ENCODE measurements at regions not wholly inside any gene's neighbourhood (a gene's known extent, or its start where the extent isn't known, plus 50 kb on each side); places are given as distances from the start of the nearest gene placed in this dataset.

GRCh38 chrY:12305456-12305855, 395.6 kb upstream of the USP9Y start:
- H4K20me1 ChIP-seq (ENCODE audit: low read length): no peaks in the 10 kb centered on the region
- H3K79me2 ChIP-seq (ENCODE audit: low read length): no peaks in the 10 kb centered on the region
- ChIA-PET CTCF (no interaction called here), POLR2A (ENCODE audit: unreplicated experiment) (no interaction called here)
- ATAC-seq (no peak), DNase-seq (no peak)
- H3K9me2 ChIP-seq (replicated peaks; ENCODE audit: low read length): no peaks in the 10 kb centered on the region
- no peak overlapping the region for H3K9ac ChIP-seq (ENCODE audit: low read length)
- no peak overlapping the region for H3K4me3 ChIP-seq (ENCODE audit: low read length)
- H3K27ac ChIP-seq (ENCODE audit: low read length): no peak overlapping the region
- H3K4me1 ChIP-seq (ENCODE audit: insufficient read depth, low read length): no peaks in the 10 kb centered on the region
- no peaks in the 10 kb centered on the region for H3F3A ChIP-seq (ENCODE audit: low read length, unreplicated experiment)
- H2AFZ ChIP-seq (ENCODE audit: low read length): no peak overlapping the region
- H3K4me2 ChIP-seq (ENCODE audit: low read length): no peak overlapping the region
- H3K9me3 ChIP-seq (ENCODE audit: low read length): no peaks in the 10 kb centered on the region
- intact Hi-C loops (cut with micrococcal nuclease): no loop called here
- H3K27me3 ChIP-seq (ENCODE audit: low read length): no peaks in the 10 kb centered on the region
- H3K36me3 ChIP-seq (ENCODE audit: low read depth, low read length): no peaks in the 10 kb centered on the region
- BruUV-seq (replicated peaks): no TSS peak
- TF ChIP-seq CTCF (conservative IDR thresholded peaks at IDR 0.05; ENCODE audit: low read depth, low read length): no peak

- Histone ChIP-seq H3K9me2 (replicated peaks; ENCODE audit: low read length) (no peaks in the 10 kb centered on the region), H3K27ac (ENCODE audit: low read length) (no peak overlapping the region), H3K4me3 (ENCODE audit: low read length) (no peak overlapping the region), H3K9me3 (ENCODE audit: low read length) (no peaks in the 10 kb centered on the region), H3F3A (ENCODE audit: low read length, unreplicated experiment) (no peaks in the 10 kb centered on the region), H3K9ac (ENCODE audit: low read length) (no peak overlapping the region), H2AFZ (ENCODE audit: low read length) (no peak overlapping the region), H3K27me3 (ENCODE audit: low read length) (no peaks in the 10 kb centered on the region), H3K4me2 (ENCODE audit: low read length) (no peak overlapping the region), H3K36me3 (ENCODE audit: low read depth, low read length) (no peaks in the 10 kb centered on the region), H3K4me1 (ENCODE audit: insufficient read depth, low read length) (no peaks in the 10 kb centered on the region), H3K79me2 (ENCODE audit: low read length) (no peaks in the 10 kb centered on the region), H4K20me1 (ENCODE audit: low read length) (no peaks in the 10 kb centered on the region)
- DNase-seq: no peak
- POLR2A ChIA-PET (ENCODE audit: unreplicated experiment): no interaction called here
- no peak for ATAC-seq
- no TSS peak for BruUV-seq (replicated peaks)
- intact Hi-C loops (cut with micrococcal nuclease): no loop called here
- CTCF ChIA-PET: no interaction called here
- no peak for TF ChIP-seq EZH2phosphoT487 (IDR thresholded peaks at IDR 0.05; ENCODE audit: borderline replicate concordance, low read length)
- no peak for TF ChIP-seq EZH2 (IDR thresholded peaks at IDR 0.05; ENCODE audit: low read length, unreplicated experiment)
- TF ChIP-seq CTCF (conservative IDR thresholded peaks at IDR 0.05; ENCODE audit: low read depth, low read length): no peak
Observed at GRCh38 chrY:12309212-12309611, 391.8 kb upstream of the USP9Y start.

GRCh38 chrY:12310832-12311231, 390.2 kb upstream of the USP9Y start:
- Histone ChIP-seq H3K4me3 (ENCODE audit: low read length) (no peak overlapping the region), H3K9me3 (ENCODE audit: low read length) (no peaks in the 10 kb centered on the region), H2AFZ (ENCODE audit: low read length) (no peak overlapping the region), H3K27ac (ENCODE audit: low read length) (no peak overlapping the region), H3K4me2 (ENCODE audit: low read length) (no peak overlapping the region), H4K20me1 (ENCODE audit: low read length) (no peaks in the 10 kb centered on the region), H3K9me2 (replicated peaks; ENCODE audit: low read length) (no peaks in the 10 kb centered on the region), H3F3A (ENCODE audit: low read length, unreplicated experiment) (no peaks in the 10 kb centered on the region), H3K36me3 (ENCODE audit: low read depth, low read length) (no peaks in the 10 kb centered on the region), H3K9ac (ENCODE audit: low read length) (no peak overlapping the region), H3K27me3 (ENCODE audit: low read length) (no peaks in the 10 kb centered on the region), H3K4me1 (ENCODE audit: insufficient read depth, low read length) (no peaks in the 10 kb centered on the region), H3K79me2 (ENCODE audit: low read length) (no peaks in the 10 kb centered on the region)
- DNase-seq (no peak), ATAC-seq (no peak)
- TF ChIP-seq EZH2 (IDR thresholded peaks at IDR 0.05; ENCODE audit: low read length, unreplicated experiment): no peak
- no peak for TF ChIP-seq EZH2phosphoT487 (IDR thresholded peaks at IDR 0.05; ENCODE audit: borderline replicate concordance, low read length)
- no peak for TF ChIP-seq CTCF (conservative IDR thresholded peaks at IDR 0.05; ENCODE audit: low read depth, low read length)
- ChIA-PET POLR2A (ENCODE audit: unreplicated experiment) (no interaction called here), CTCF (no interaction called here)
- intact Hi-C loops (cut with micrococcal nuclease): no loop called here
- no TSS peak for BruUV-seq (replicated peaks)

Measured in PC-3 (cell line).